SK-N-SH (cell line): ENCODE measurements at regions not wholly inside any gene's neighbourhood (a gene's known extent, or its start where the extent isn't known, plus 50 kb on each side); places are given as distances from the start of the nearest gene placed in this dataset.

Source experiments
- CTCF ChIA-PET: fragments of 300-600, 350-600 bp; formaldehyde crosslinking; extraction: SDS; loops from one replicate; lab custom pipeline; 2021; lab: Yijun Ruan, JAX
- POLR2A ChIA-PET: fragments of 350-600 bp; sonication (Branson Sonifier 250); formaldehyde crosslinking; extraction: SDS; loops from one replicate; lab custom pipeline; 2020; ENCODE audit warnings: antibody characterized with exemption, inconsistent platforms; lab: Yijun Ruan, JAX
- DNase-seq: peaks from one replicate; pipeline ENCODE4 v3.0.0; 2012
- H2AFZ ChIP-seq: fragments of 200-600 bp; sonication (generic); 2 replicates; pipeline ENCODE4 v1.8.1; 2016; ENCODE audit warnings: antibody characterized with exemption, mild to moderate bottlenecking, low read depth
- H3F3A ChIP-seq: fragments of 200-600 bp; sonication (generic); replicated peaks from 2 replicates; pipeline ENCODE3; 2016; ENCODE audit warnings: antibody characterized with exemption, mild to moderate bottlenecking; ENCODE audit not compliant: insufficient read depth
- H3K27ac ChIP-seq, 2 experiments: fragments of 200-500 bp in 1 of 2; fragments of 200-600 bp in 1 of 2; sonication (Bioruptor generic) in 1 of 2; sonication (generic), shearing (Covaris generic) in 1 of 2; 2 replicates each; pipeline versions ENCODE4 v1.5.1 to v1.6.1; 2014 to 2016; ENCODE audit warnings: low read depth in 2 of 2, inconsistent platforms in 1 of 2, low read length in 1 of 2, mild to moderate bottlenecking in 1 of 2, mixed read lengths in 1 of 2
- H3K27me3 ChIP-seq: fragments of 200-600 bp; sonication (generic), shearing (Covaris generic); 2 replicates; pipeline ENCODE4 v1.6.1; 2016; ENCODE audit warnings: mixed run types; ENCODE audit not compliant: insufficient read depth
- H3K36me3 ChIP-seq, 2 experiments: fragments of 200-500 bp in 1 of 2; fragments of 200-600 bp in 1 of 2; sonication (Bioruptor generic) in 1 of 2; sonication (generic) in 1 of 2; replicated peaks in 1 of 2; 2 replicates each; pipeline versions ENCODE3 to v1.5.1; 2014 to 2016; ENCODE audit warnings: low read length in 1 of 2, mild to moderate bottlenecking in 1 of 2; ENCODE audit not compliant: insufficient read depth in 2 of 2, control insufficient read depth in 1 of 2
- H3K4me1 ChIP-seq, 2 experiments: fragments of 200-500 bp in 1 of 2; fragments of 200-600 bp in 1 of 2; sonication (Bioruptor generic) in 1 of 2; sonication (generic), shearing (Covaris generic) in 1 of 2; 2 replicates each; pipeline versions ENCODE4 v1.5.1 to v1.6.1; 2014 to 2016; ENCODE audit warnings: low read depth in 1 of 2, low read length in 1 of 2, mixed run types in 1 of 2; ENCODE audit not compliant: insufficient read depth in 2 of 2, control insufficient read depth in 1 of 2
- H3K4me2 ChIP-seq: fragments of 200-600 bp; sonication (generic), shearing (Covaris generic); 2 replicates; pipeline ENCODE4 v1.6.1; 2017; ENCODE audit warnings: mixed run types
- H3K4me3 ChIP-seq, 2 experiments: fragments of 200-500 bp in 1 of 2; fragments of 200-600 bp in 1 of 2; sonication (Bioruptor generic) in 1 of 2; sonication (generic), shearing (Covaris generic) in 1 of 2; 2 replicates each; pipeline versions ENCODE4 v1.5.1 to v1.8.1; 2014 to 2016; ENCODE audit warnings: low read depth in 2 of 2, inconsistent platforms in 1 of 2, low read length in 1 of 2, mild to moderate bottlenecking in 1 of 2, mixed read lengths in 1 of 2, moderate library complexity in 1 of 2
- H3K79me2 ChIP-seq: fragments of 200-600 bp; sonication (generic); 2 replicates; pipeline ENCODE4 v1.8.1; 2017; ENCODE audit warnings: mild to moderate bottlenecking; ENCODE audit not compliant: insufficient read depth
- H3K9ac ChIP-seq: fragments of 200-600 bp; sonication (generic); 2 replicates; pipeline ENCODE4 v1.6.1; 2017; ENCODE audit warnings: mixed run types
- H3K9me2 ChIP-seq: fragments of 200-600 bp; sonication (generic); 2 replicates; pipeline ENCODE4 v1.6.1; 2017; ENCODE audit warnings: mixed run types
- H3K9me3 ChIP-seq: fragments of 200-600 bp; sonication (generic); 2 replicates; pipeline ENCODE4 v1.6.1; 2017; ENCODE audit warnings: mixed run types, mild to moderate bottlenecking, moderate library complexity
- H4K20me1 ChIP-seq: fragments of 200-600 bp; sonication (generic); 2 replicates; pipeline ENCODE4 v1.6.1; 2017; ENCODE audit warnings: mild to moderate bottlenecking, mixed run types; ENCODE audit not compliant: insufficient read depth
- CHD2 ChIP-seq: fragments of 150-350 bp; IDR thresholded peaks from 2 replicates; pipeline ENCODE4 v1.6.1; 2018; ENCODE audit warnings: low read length; ENCODE audit not compliant: partially characterized antibody
- CTCF ChIP-seq: fragments of 200-600 bp; sonication (generic); IDR thresholded peaks from 2 replicates; pipeline ENCODE4 v1.6.1; 2017; ENCODE audit warnings: antibody characterized with exemption, mild to moderate bottlenecking, moderate library complexity
- ELF1 ChIP-seq: IDR thresholded peaks from 2 replicates; pipeline ENCODE4 v1.4.0; 2012
- EP300 ChIP-seq, 2 experiments: IDR thresholded peaks; 2 replicates each; pipeline versions ENCODE4 v1.4.0 to v1.6.1; 2012; ENCODE audit warnings: borderline replicate concordance in 1 of 2, low read depth in 1 of 2, low read length in 1 of 2
- FOSL2 ChIP-seq: IDR thresholded peaks from 2 replicates; pipeline ENCODE4 v1.4.0; 2012; ENCODE audit warnings: low read depth, mild to moderate bottlenecking, moderate library complexity, borderline replicate concordance
- FOXJ3 ChIP-seq: sonication (generic); formaldehyde crosslinking; IDR thresholded peaks from 2 replicates; pipeline ENCODE4 v1.5.1; 2020; ENCODE audit warnings: mild to moderate bottlenecking, missing genetic modification reagents
- FOXM1 ChIP-seq: IDR thresholded peaks from 2 replicates; pipeline ENCODE4 v1.4.0; 2012; ENCODE audit warnings: low read depth, mild to moderate bottlenecking
- GABPA ChIP-seq: IDR thresholded peaks from 2 replicates; pipeline ENCODE4 v1.4.0; 2012; ENCODE audit warnings: low read depth, mild to moderate bottlenecking
- GATA2 ChIP-seq: sonication (generic); formaldehyde crosslinking; IDR thresholded peaks from 2 replicates; pipeline ENCODE4 v1.5.0; 2020; ENCODE audit warnings: mild to moderate bottlenecking, missing genetic modification reagents
- MAX ChIP-seq: IDR thresholded peaks from 2 replicates; pipeline ENCODE4 v1.4.0; 2012; ENCODE audit warnings: low read depth
- MEF2A ChIP-seq: IDR thresholded peaks from 2 replicates; pipeline ENCODE4 v1.4.0; 2012; ENCODE audit warnings: low read depth, borderline replicate concordance
- MXI1 ChIP-seq: IDR thresholded peaks from 2 replicates; pipeline ENCODE4 v1.6.1; 2012; ENCODE audit warnings: mild to moderate bottlenecking, low read depth, low read length, improper control_type of control experiment
- NRF1 ChIP-seq: IDR thresholded peaks from 2 replicates; pipeline ENCODE4 v1.6.1; 2012; ENCODE audit warnings: low read depth, mild to moderate bottlenecking, low read length
- PBX3 ChIP-seq: IDR thresholded peaks from 2 replicates; pipeline ENCODE4; 2012
- RAD21 ChIP-seq: IDR thresholded peaks from 2 replicates; pipeline ENCODE4 v1.6.1; 2012; ENCODE audit warnings: mild to moderate bottlenecking, low read length
- TEAD4 ChIP-seq: IDR thresholded peaks from 2 replicates; pipeline ENCODE4 v1.4.0; 2012; ENCODE audit warnings: mild to moderate bottlenecking, borderline replicate concordance; ENCODE audit not compliant: insufficient read depth
- USF1 ChIP-seq: IDR thresholded peaks from 2 replicates; pipeline ENCODE4 v1.4.0; 2012; ENCODE audit warnings: low read depth, borderline replicate concordance
- WGBS: methylation state at CpG from one replicate; pipeline ENCODE4 v1.1.6; 2017; ENCODE audit warnings: low lambda C conversion rate; 5-methylcytosine and 5-hydroxymethylcytosine counted together

GRCh38 chr11:57097149-57097548 is 84.6 kb upstream of the LRRC55 start:
- Histone ChIP-seq H3K36me3 (no peaks in the 10 kb centered on the region), H3K9me3 (no peaks in the 10 kb centered on the region), H3K9ac (no peak overlapping the region), H3K9me2 (no peaks in the 10 kb centered on the region), H3K4me1 (peaks cover 6 to 22% of the 10 kb centered on the region in 2 experiments; a peak in 2 of 4 replicates), H2AFZ (no peak overlapping the region), H3K79me2 (no peaks in the 10 kb centered on the region), H4K20me1 (no peaks in the 10 kb centered on the region), H3K4me3 (no peak overlapping the region), H3K27me3 (no peaks in the 10 kb centered on the region), H3F3A (peaks cover 7% of the 10 kb centered on the region), H3K4me2 (no peak overlapping the region), H3K27ac (peak overlapping the region in 1 of 2 experiments; percentile 100; a peak in 2 of 4 replicates)
- CTCF ChIA-PET = interaction anchor here (0.9 to 3.3 kb wide), 3 partner anchors 152 to 361 kb away, joined by 3 to 21 read pairs (median 5); no protein-coding TSS in a partner anchor
- POLR2A ChIA-PET = no interaction called here
- TF ChIP-seq MAX (no peak), ELF1 (no peak), EP300 (IDR thresholded peaks at IDR 0.05; ENCODE audit: borderline replicate concordance in 1 of 2, low read depth in 1 of 2, low read length in 1 of 2) (no peak), MEF2A (no peak), PBX3 (no peak), TEAD4 (no peak), GABPA (no peak), GATA2 (CRISPR knock-in tag) (no peak), USF1 (no peak), FOXM1 (no peak), CTCF (no peak), FOXJ3 (CRISPR knock-in tag) (no peak), RAD21 (no peak), FOSL2 (no peak), MXI1 (no peak), CHD2 (no peak), NRF1 (no peak)
- no peak for DNase-seq
- 51% methylated on average over 2 of the region's 2 CpGs for WGBS
